H1 (cell line): ENCODE measurements at regions not wholly inside any gene's neighbourhood (a gene's known extent, or its start where the extent isn't known, plus 50 kb on each side); places are given as distances from the start of the nearest gene placed in this dataset.

Experiments
- CTCF ChIA-PET: fragments of 300-600 bp; sonication (Branson Sonifier 250); formaldehyde crosslinking; loops from one replicate; lab custom pipeline; 2021; ENCODE audit not compliant: partially characterized antibody; lab: Charles Lee
- POLR2A ChIA-PET: fragments of 300-600 bp; sonication (Branson Sonifier 250); formaldehyde crosslinking; loops from one replicate; lab custom pipeline; 2021; ENCODE audit warnings: inconsistent platforms; ENCODE audit not compliant: partially characterized antibody; lab: Charles Lee
- DNase-seq, 2 experiments: peaks; one replicate each; pipeline versions ENCODE4 v3.0.0 to v3.0.0-alpha.2; 2010 to 2022; ENCODE audit warnings: low spot score in 2 of 2, low read depth in 1 of 2, mixed read lengths in 1 of 2
- FAIRE-seq: peaks from 2 replicates; lab custom pipeline; 2011; peaks lifted over from hg19 to GRCh38; lab: Jason Lieb, UNC
- H2AFZ ChIP-seq: 2 replicates; pipeline ENCODE4 v1.8.1; 2012; ENCODE audit warnings: low read length, inconsistent platforms
- H2AK5ac ChIP-seq: 2 replicates; pipeline ENCODE4 v1.6.1; 2013; ENCODE audit warnings: low read depth, low read length
- H2BK120ac ChIP-seq: replicated peaks from 2 replicates; pipeline ENCODE3; 2013; ENCODE audit warnings: low read depth, low read length, inconsistent platforms
- H2BK12ac ChIP-seq: 2 replicates; pipeline ENCODE4 v1.6.1; 2013; ENCODE audit warnings: low read depth, low read length
- H2BK15ac ChIP-seq: 2 replicates; pipeline ENCODE4 v1.6.1; 2013; ENCODE audit warnings: low read length
- H2BK20ac ChIP-seq: 2 replicates; pipeline ENCODE4 v1.6.1; 2013; ENCODE audit warnings: low read length
- H2BK5ac ChIP-seq: 2 replicates; pipeline ENCODE4 v1.6.1; 2013; ENCODE audit warnings: low read depth, low read length
- H3K14ac ChIP-seq: 2 replicates; pipeline ENCODE4 v1.6.1; 2013; ENCODE audit warnings: inconsistent platforms; ENCODE audit not compliant: insufficient read length
- H3K18ac ChIP-seq: 2 replicates; pipeline ENCODE4 v1.6.1; 2013; ENCODE audit warnings: low read length; ENCODE audit errors: extremely low read depth
- H3K23ac ChIP-seq: 2 replicates; pipeline ENCODE4 v1.6.1; 2013; ENCODE audit warnings: inconsistent platforms; ENCODE audit not compliant: insufficient read length
- H3K23me2 ChIP-seq: 2 replicates; pipeline ENCODE4 v1.6.1; 2013; ENCODE audit warnings: low read depth, low read length
- H3K27ac ChIP-seq: 2 replicates; pipeline ENCODE4 v1.6.1; 2011; ENCODE audit warnings: low read depth, low read length, inconsistent platforms
- H3K27me3 ChIP-seq, 4 experiments: replicated peaks in 1 of 4; 1 replicate in 1 of 4; 2 replicates in 3 of 4; pipeline versions ENCODE4 v1.6.1 to v1.8.1; 2011 to 2013; ENCODE audit warnings: low read length in 3 of 4, mild to moderate bottlenecking in 3 of 4, inconsistent platforms in 2 of 4, mixed read lengths in 2 of 4, moderate library complexity in 1 of 4; ENCODE audit not compliant: control insufficient read depth in 3 of 4, insufficient read depth in 3 of 4; ENCODE audit errors: extremely low read depth in 1 of 4
- H3K36me3 ChIP-seq, 4 experiments: 2 replicates each; pipeline versions ENCODE4 v1.6.1 to v1.8.1; 2011 to 2013; ENCODE audit warnings: mild to moderate bottlenecking in 4 of 4, low read length in 3 of 4, moderate library complexity in 2 of 4, control low read depth in 1 of 4, inconsistent platforms in 1 of 4; ENCODE audit not compliant: insufficient read depth in 4 of 4, control insufficient read depth in 2 of 4
- H3K4ac ChIP-seq: replicated peaks from 2 replicates; pipeline ENCODE3; 2013; ENCODE audit warnings: low read length, low read depth, mixed read lengths, inconsistent platforms; ENCODE audit not compliant: insufficient read length
- H3K4me1 ChIP-seq, 4 experiments: replicated peaks in 1 of 4; 1 replicate in 1 of 4; 2 replicates in 3 of 4; pipeline versions ENCODE4 v1.6.1 to v1.8.1; 2011 to 2013; ENCODE audit warnings: low read length in 3 of 4, inconsistent platforms in 2 of 4, mixed read lengths in 1 of 4; ENCODE audit not compliant: insufficient read depth in 4 of 4, control insufficient read depth in 3 of 4
- H3K4me2 ChIP-seq, 2 experiments: 2 replicates each; pipeline versions ENCODE4 v1.6.1 to v1.8.1; 2011 to 2013; ENCODE audit warnings: low read depth in 2 of 2, low read length in 2 of 2, control low read depth in 1 of 2, inconsistent platforms in 1 of 2, mild to moderate bottlenecking in 1 of 2; ENCODE audit not compliant: insufficient read depth in 1 of 2
- H3K4me3 ChIP-seq, 4 experiments: fragments of 200-600, 300-600 bp in 1 of 4; sonication (generic), shearing (Covaris generic), sonication (Bioruptor Twin) in 1 of 4; 2 replicates each; pipeline versions ENCODE4 v1.5.1 to v1.8.1; 2011 to 2016; ENCODE audit warnings: low read length in 4 of 4, low read depth in 3 of 4, control low read depth in 2 of 4, inconsistent platforms in 2 of 4, mild to moderate bottlenecking in 2 of 4, mixed read lengths in 1 of 4, moderate library complexity in 1 of 4; ENCODE audit not compliant: insufficient read depth in 2 of 4; ENCODE audit errors: extremely low read depth in 1 of 4
- H3K56ac ChIP-seq: replicated peaks from 2 replicates; pipeline ENCODE3; 2013; ENCODE audit warnings: low read depth, mild to moderate bottlenecking, mixed read lengths, low read length, inconsistent platforms; ENCODE audit not compliant: insufficient read length
- H3K79me1 ChIP-seq: 2 replicates; pipeline ENCODE4 v1.6.1; 2013; ENCODE audit warnings: low read depth, low read length, control low read depth
- H3K79me2 ChIP-seq, 2 experiments: 2 replicates each; pipeline versions ENCODE4 v1.6.1 to v1.8.1; 2012 to 2013; ENCODE audit warnings: low read length in 2 of 2, mild to moderate bottlenecking in 2 of 2, inconsistent platforms in 1 of 2; ENCODE audit not compliant: insufficient read depth in 2 of 2, control insufficient read depth in 1 of 2
- H3K9ac ChIP-seq, 4 experiments: replicated peaks in 1 of 4; 1 replicate in 1 of 4; 2 replicates in 3 of 4; pipeline versions ENCODE4 v1.6.1 to v1.8.1; 2011 to 2013; ENCODE audit warnings: low read depth in 3 of 4, low read length in 3 of 4, control low read depth in 2 of 4, mild to moderate bottlenecking in 2 of 4, moderate library complexity in 2 of 4, inconsistent platforms in 1 of 4; ENCODE audit errors: extremely low read depth in 1 of 4
- H3K9me3 ChIP-seq, 2 experiments: 2 replicates each; pipeline versions ENCODE4 v1.6.1 to v1.8.1; 2012 to 2013; ENCODE audit warnings: mild to moderate bottlenecking in 2 of 2, moderate library complexity in 2 of 2, control low read depth in 1 of 2, inconsistent platforms in 1 of 2, low read depth in 1 of 2, low read length in 1 of 2, mixed read lengths in 1 of 2; ENCODE audit not compliant: insufficient read depth in 2 of 2
- H4K20me1 ChIP-seq, 2 experiments: replicated peaks in 1 of 2; 2 replicates each; pipeline versions ENCODE3 to v1.8.1; 2011 to 2013; ENCODE audit warnings: inconsistent platforms in 2 of 2, low read length in 2 of 2, mild to moderate bottlenecking in 1 of 2; ENCODE audit not compliant: insufficient read depth in 2 of 2, control insufficient read depth in 1 of 2
- H4K5ac ChIP-seq: 2 replicates; pipeline ENCODE4 v1.6.1; 2013; ENCODE audit warnings: low read length, low read depth, mixed read lengths, inconsistent platforms; ENCODE audit not compliant: insufficient read length
- H4K8ac ChIP-seq: 2 replicates; pipeline ENCODE4 v1.8.0; 2013; ENCODE audit warnings: mild to moderate bottlenecking, moderate library complexity, low read length, inconsistent platforms; ENCODE audit not compliant: insufficient read depth; ENCODE audit errors: extremely low read depth
- H4K91ac ChIP-seq: replicated peaks from 2 replicates; pipeline ENCODE3; 2013; ENCODE audit warnings: low read length, mixed read lengths, inconsistent platforms; ENCODE audit not compliant: insufficient read length
- POLR2A ChIP-seq, 2 experiments: IDR thresholded peaks; 1 replicate in 1 of 2; 2 replicates in 1 of 2; pipeline ENCODE4 v1.6.1; 2011; ENCODE audit warnings: low read depth in 2 of 2, low read length in 2 of 2, mild to moderate bottlenecking in 2 of 2; ENCODE audit errors: control extremely low read depth in 1 of 2
- RNF2 ChIP-seq: fragments of 200-900, 300-1000 bp; sonication (generic); IDR thresholded peaks from 2 replicates; pipeline ENCODE4 v1.7.1; 2016; ENCODE audit warnings: borderline replicate concordance, low read depth, mild to moderate bottlenecking, antibody characterized with exemption, low read length; ENCODE audit not compliant: poor library complexity, severe bottlenecking; ENCODE audit errors: missing control alignments
- SP1 ChIP-seq: IDR thresholded peaks from 2 replicates; pipeline ENCODE4 v1.6.1; 2011; ENCODE audit warnings: low read depth, low read length
- WGBS, 2 experiments: shearing (Covaris generic) in 1 of 2; methylation state at CpG; one replicate each; pipeline versions ENCODE4 v1.1.6 to v1.1.7; 2013 to 2015; ENCODE audit warnings: low lambda C conversion rate in 2 of 2, mixed read lengths in 2 of 2, inconsistent platforms in 1 of 2, low coverage in 1 of 2, missing lambda C conversion rate in 1 of 2; ENCODE audit not compliant: insufficient replicate concordance in 2 of 2, insufficient coverage in 1 of 2, insufficient read length in 1 of 2; ENCODE audit errors: extremely low coverage in 1 of 2, missing lambda C conversion rate in 1 of 2; 5-methylcytosine and 5-hydroxymethylcytosine counted together

DNA sequence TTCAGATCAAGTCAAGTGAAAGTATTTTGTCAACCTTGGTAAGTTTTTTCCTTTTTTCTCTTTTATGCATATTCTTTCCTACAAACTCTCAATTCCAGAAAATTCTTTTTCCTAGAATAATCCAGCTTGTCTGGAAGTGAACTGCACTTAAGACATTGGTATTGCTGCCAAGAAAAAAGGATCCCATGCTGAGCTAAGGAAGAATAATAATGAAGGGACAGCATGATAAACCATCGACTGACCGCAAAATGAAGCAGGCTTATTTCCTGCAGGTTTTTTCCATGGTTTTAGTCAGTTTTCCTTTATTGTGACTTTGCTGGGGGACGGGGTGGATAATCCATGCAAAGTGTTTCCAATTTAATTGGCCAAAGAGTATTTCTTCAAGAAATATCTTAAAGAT is 857.6 kb upstream of the SLC35B3 start:
- TF ChIP-seq POLR2A (IDR thresholded peaks at IDR 0.05; ENCODE audit: control extremely low read depth in 1 of 2, low read depth in 2 of 2, low read length in 2 of 2): no peak
- no peak for TF ChIP-seq SP1
- TF ChIP-seq RNF2: no peak
- Histone ChIP-seq H4K5ac (no peak overlapping the region), H2BK20ac (no peak overlapping the region), H4K8ac (no peak overlapping the region), H2BK15ac (no peak overlapping the region), H3K27ac (no peak overlapping the region), H3K4me3 (no peak overlapping the region), H4K91ac (no peak overlapping the region), H2BK5ac (no peak overlapping the region), H3K4me1 (peaks cover 0 to 4% (median 0%) of the 10 kb centered on the region in 4 experiments; a peak in 1 of 7 replicates), H3K18ac (no peak overlapping the region), H3K79me2 (no peaks in the 10 kb centered on the region), H3K56ac (no peak overlapping the region), H3K23me2 (no peaks in the 10 kb centered on the region), H3K36me3 (no peaks in the 10 kb centered on the region), H3K4ac (no peak overlapping the region), H3K4me2 (no peak overlapping the region), H3K23ac (no peak overlapping the region), H3K9me3 (no peaks in the 10 kb centered on the region), H2BK120ac (no peak overlapping the region), H4K20me1 (no peaks in the 10 kb centered on the region), H2AFZ (no peak overlapping the region), H3K27me3 (no peaks in the 10 kb centered on the region), H3K14ac (no peak overlapping the region), H2BK12ac (no peak overlapping the region), H3K79me1 (no peaks in the 10 kb centered on the region), H3K9ac (no peak overlapping the region), H2AK5ac (no peak overlapping the region)
- CTCF ChIA-PET: no interaction called here
- DNase-seq: no peak
- WGBS, 2 experiments: 66% methylated on average over 3 of the region's 3 CpGs; no CpG with 5 or more reads in 1 of the 2 experiments
- POLR2A ChIA-PET: no interaction called here
- no peak for FAIRE-seq
